ENCODE measurements at regions not wholly inside any gene's neighbourhood (a gene's known extent, or its start where the extent isn't known, plus 50 kb on each side); places are given as distances from the start of the nearest gene placed in this dataset.

- TF ChIP-seq CTCF (IDR thresholded peaks at IDR 0.05; ENCODE audit: low read depth, low read length, poor library complexity, severe bottlenecking) = no peak
- TF ChIP-seq EZH2phosphoT487 (IDR thresholded peaks at IDR 0.05; ENCODE audit: borderline replicate concordance, low read length) = no peak
Measured at GRCh38 chr2:23118313-23118712, 266.7 kb upstream of the KLHL29 start.
